HEK293 (cell line): ENCODE measurements at regions not wholly inside any gene's neighbourhood (a gene's known extent, or its start where the extent isn't known, plus 50 kb on each side); places are given as distances from the start of the nearest gene placed in this dataset.

Experiments used
- CTCF ChIP-seq: fragments of 450-650 bp; formaldehyde crosslinking; IDR thresholded peaks from 2 replicates; pipeline ENCODE4 v1.5.1; 2016; ENCODE audit warnings: missing biosample characterization, missing genetic modification characterization
- GLI2 ChIP-seq: fragments of 450-650 bp; formaldehyde crosslinking; IDR thresholded peaks from 2 replicates; pipeline ENCODE4; 2017; ENCODE audit warnings: missing biosample characterization, missing genetic modification characterization, low read depth, borderline replicate concordance
- GLIS1 ChIP-seq: fragments of 450-650 bp; formaldehyde crosslinking; IDR thresholded peaks from 2 replicates; pipeline ENCODE4 v1.5.1; 2016; ENCODE audit warnings: missing biosample characterization, missing genetic modification characterization
- HOXA7 ChIP-seq: sonication (generic); formaldehyde crosslinking; IDR thresholded peaks from 2 replicates; pipeline ENCODE4 v1.8.1; 2022; ENCODE audit warnings: missing genetic modification reagents, borderline replicate concordance
- KLF1 ChIP-seq: fragments of 450-650 bp; formaldehyde crosslinking; IDR thresholded peaks from 2 replicates; pipeline ENCODE4 v1.5.1; 2016; ENCODE audit warnings: missing biosample characterization, missing genetic modification characterization
- KLF16 ChIP-seq: fragments of 450-650 bp; formaldehyde crosslinking; IDR thresholded peaks from 2 replicates; pipeline ENCODE4 v1.5.1; 2017; ENCODE audit warnings: missing biosample characterization, missing genetic modification characterization
- PRDM1 ChIP-seq: fragments of 450-650 bp; formaldehyde crosslinking; IDR thresholded peaks from 2 replicates; pipeline ENCODE4; 2016; ENCODE audit warnings: missing biosample characterization, missing genetic modification characterization
- REPIN1 ChIP-seq: fragments of 450-650 bp; formaldehyde crosslinking; IDR thresholded peaks from 2 replicates; pipeline ENCODE4 v1.5.1; 2017; ENCODE audit warnings: missing biosample characterization, missing genetic modification characterization, low read depth
- SETDB1 ChIP-seq: IDR thresholded peaks from one replicate; pipeline ENCODE4 v1.6.1; 2017; ENCODE audit warnings: mild to moderate bottlenecking, low read length, moderate library complexity, mixed read lengths; ENCODE audit not compliant: insufficient read length
- WT1 ChIP-seq: fragments of 450-650 bp; formaldehyde crosslinking; IDR thresholded peaks from 2 replicates; pipeline ENCODE4 v1.5.1; 2016; ENCODE audit warnings: missing biosample characterization, missing genetic modification characterization
- YY1 ChIP-seq: fragments of 450-650 bp; formaldehyde crosslinking; IDR thresholded peaks from 2 replicates; pipeline ENCODE4 v1.5.1; 2018; ENCODE audit warnings: missing biosample characterization, missing genetic modification characterization
- ZBTB17 ChIP-seq: fragments of 450-650 bp; formaldehyde crosslinking; IDR thresholded peaks from 2 replicates; pipeline ENCODE4 v1.5.1; 2016; ENCODE audit warnings: missing biosample characterization, missing genetic modification characterization
- ZBTB48 ChIP-seq: fragments of 450-650 bp; formaldehyde crosslinking; IDR thresholded peaks from 2 replicates; pipeline ENCODE4 v1.5.1; 2016; ENCODE audit warnings: missing biosample characterization, missing genetic modification characterization
- ZBTB6 ChIP-seq: fragments of 450-650 bp; formaldehyde crosslinking; IDR thresholded peaks from 2 replicates; pipeline ENCODE4 v1.5.1; 2017; ENCODE audit warnings: missing biosample characterization, missing genetic modification characterization
- ZFHX2 ChIP-seq: fragments of 450-650 bp; formaldehyde crosslinking; conservative IDR thresholded peaks from 2 replicates; pipeline ENCODE4 v1.5.1; 2016; ENCODE audit warnings: missing biosample characterization, missing genetic modification characterization
- ZFP41 ChIP-seq: fragments of 450-650 bp; formaldehyde crosslinking; IDR thresholded peaks from 2 replicates; pipeline ENCODE4 v1.5.1; 2016; ENCODE audit warnings: missing biosample characterization, missing genetic modification characterization, borderline replicate concordance
- ZNF10 ChIP-seq: fragments of 450-650 bp; formaldehyde crosslinking; IDR thresholded peaks from 2 replicates; pipeline ENCODE4 v1.5.1; 2017; ENCODE audit warnings: missing biosample characterization, missing genetic modification characterization
- ZNF112 ChIP-seq: fragments of 450-650 bp; formaldehyde crosslinking; IDR thresholded peaks from 2 replicates; pipeline ENCODE4 v1.5.0; 2017; ENCODE audit warnings: missing biosample characterization, missing genetic modification characterization
- ZNF214 ChIP-seq: fragments of 450-650 bp; formaldehyde crosslinking; IDR thresholded peaks from 2 replicates; pipeline ENCODE4 v1.5.1; 2017; ENCODE audit warnings: missing biosample characterization, mild to moderate bottlenecking, missing genetic modification characterization, borderline replicate concordance
- ZNF239 ChIP-seq: fragments of 450-650 bp; formaldehyde crosslinking; IDR thresholded peaks from 2 replicates; pipeline ENCODE4 v1.5.1; 2016; ENCODE audit warnings: missing biosample characterization, missing genetic modification characterization
- ZNF302 ChIP-seq: fragments of 450-650 bp; formaldehyde crosslinking; IDR thresholded peaks from 2 replicates; pipeline ENCODE4 v1.5.1; 2016; ENCODE audit warnings: missing biosample characterization, missing genetic modification characterization, low read depth
- ZNF324 ChIP-seq: fragments of 450-650 bp; formaldehyde crosslinking; IDR thresholded peaks from 2 replicates; pipeline ENCODE4 v1.5.1; 2016; ENCODE audit warnings: missing biosample characterization, missing genetic modification characterization
- ZNF335 ChIP-seq: fragments of 450-650 bp; formaldehyde crosslinking; conservative IDR thresholded peaks from 2 replicates; pipeline ENCODE4 v1.5.1; 2016; ENCODE audit warnings: missing biosample characterization, missing genetic modification characterization
- ZNF398 ChIP-seq: fragments of 450-650 bp; formaldehyde crosslinking; IDR thresholded peaks from 2 replicates; pipeline ENCODE4 v1.5.1; 2017; ENCODE audit warnings: missing biosample characterization, missing genetic modification characterization
- ZNF449 ChIP-seq: fragments of 450-650 bp; formaldehyde crosslinking; IDR thresholded peaks from 2 replicates; pipeline ENCODE4 v1.5.1; 2017; ENCODE audit warnings: missing biosample characterization, mild to moderate bottlenecking, missing genetic modification characterization, moderate library complexity
- ZNF580 ChIP-seq: fragments of 450-650 bp; formaldehyde crosslinking; IDR thresholded peaks from 2 replicates; pipeline ENCODE4 v1.5.1; 2016; ENCODE audit warnings: missing biosample characterization, missing genetic modification characterization
- ZNF596 ChIP-seq: fragments of 450-650 bp; IDR thresholded peaks from 2 replicates; pipeline ENCODE4 v1.5.0; 2018; ENCODE audit warnings: missing biosample characterization, mild to moderate bottlenecking, missing genetic modification characterization, moderate library complexity
- ZNF600 ChIP-seq: fragments of 450-650 bp; formaldehyde crosslinking; IDR thresholded peaks from 2 replicates; pipeline ENCODE4 v1.5.1; 2016; ENCODE audit warnings: missing biosample characterization, missing genetic modification characterization
- ZNF621 ChIP-seq: fragments of 450-650 bp; formaldehyde crosslinking; IDR thresholded peaks from 2 replicates; pipeline ENCODE4 v1.5.1; 2017; ENCODE audit warnings: missing biosample characterization, missing genetic modification characterization
- ZNF624 ChIP-seq: fragments of 450-650 bp; formaldehyde crosslinking; IDR thresholded peaks from 2 replicates; pipeline ENCODE4 v1.5.1; 2017; ENCODE audit warnings: missing biosample characterization, missing genetic modification characterization
- ZNF707 ChIP-seq: fragments of 450-650 bp; formaldehyde crosslinking; IDR thresholded peaks from 2 replicates; pipeline ENCODE4 v1.5.1; 2016; ENCODE audit warnings: missing biosample characterization, missing genetic modification characterization
- ZNF837 ChIP-seq: fragments of 450-650 bp; formaldehyde crosslinking; IDR thresholded peaks from 2 replicates; pipeline ENCODE4 v1.5.1; 2016; ENCODE audit warnings: missing biosample characterization, missing genetic modification characterization
- ZSCAN23 ChIP-seq: fragments of 450-650 bp; formaldehyde crosslinking; IDR thresholded peaks from 2 replicates; pipeline ENCODE4 v1.5.1; 2016; ENCODE audit warnings: missing biosample characterization, missing genetic modification characterization
- ZXDB ChIP-seq: fragments of 450-650 bp; formaldehyde crosslinking; IDR thresholded peaks from 2 replicates; pipeline ENCODE4 v1.5.1; 2016; ENCODE audit warnings: missing biosample characterization, missing genetic modification characterization

- TF ChIP-seq ZNF449 (tag by site-specific recombination): 0 out of 2 replicates have a peak, but pooled peaks have one; percentile 32
- peak; percentile 91 for TF ChIP-seq ZNF335 (tag by site-specific recombination)
- TF ChIP-seq ZNF214: no peak
- no peak for TF ChIP-seq GLI2 (tag by site-specific recombination)
- TF ChIP-seq REPIN1 (tag by site-specific recombination): no peak; the same call in 1 of the 2 replicates
- peak; percentile 50; the same call in 1 of the 2 replicates for TF ChIP-seq ZBTB6 (tag by site-specific recombination)
- no peak for TF ChIP-seq ZNF10 (tag by site-specific recombination)
- TF ChIP-seq ZNF302 (tag by site-specific recombination): 0 out of 2 replicates have a peak, but pooled peaks have one; percentile 31
- TF ChIP-seq SETDB1: no peak
- peak; percentile 73; the same call in 1 of the 2 replicates for TF ChIP-seq ZNF600
- peak; percentile 46; the same call in 1 of the 2 replicates for TF ChIP-seq ZSCAN23 (tag by site-specific recombination)
- TF ChIP-seq ZNF398 (tag by site-specific recombination): peak; percentile 94
- TF ChIP-seq ZFP41 (tag by site-specific recombination): no peak
- no peak for TF ChIP-seq HOXA7 (CRISPR knock-in tag)
- no peak; the same call in 1 of the 2 replicates for TF ChIP-seq ZNF239 (tag by site-specific recombination)
- TF ChIP-seq ZNF112 (tag by site-specific recombination): no peak
- TF ChIP-seq ZBTB48 (tag by site-specific recombination): 0 out of 2 replicates have a peak, but pooled peaks have one; percentile 33
- TF ChIP-seq PRDM1 (tag by site-specific recombination): 0 out of 2 replicates have a peak, but pooled peaks have one; percentile 12
- peak; percentile 47 for TF ChIP-seq WT1 (tag by site-specific recombination)
- TF ChIP-seq ZNF324 (tag by site-specific recombination): peak; percentile 77; the same call in 1 of the 2 replicates
- peak; percentile 93 for TF ChIP-seq ZFHX2 (tag by site-specific recombination)
- peak; percentile 79 for TF ChIP-seq KLF16
- no peak for TF ChIP-seq ZNF707 (tag by site-specific recombination)
- TF ChIP-seq ZBTB17: peak; percentile 28; the same call in 1 of the 2 replicates
- no peak for TF ChIP-seq KLF1 (tag by site-specific recombination)
- peak; percentile 78 for TF ChIP-seq ZNF580 (tag by site-specific recombination)
- TF ChIP-seq ZNF596: peak; percentile 81
- peak; percentile 73 for TF ChIP-seq GLIS1 (tag by site-specific recombination)
- 0 out of 2 replicates have a peak, but pooled peaks have one; percentile 41 for TF ChIP-seq ZNF837 (tag by site-specific recombination)
- TF ChIP-seq YY1 (tag by site-specific recombination): no peak; the same call in 1 of the 2 replicates
- peak; percentile 72 for TF ChIP-seq ZXDB
- no peak for TF ChIP-seq ZNF621
- TF ChIP-seq CTCF: 0 out of 2 replicates have a peak, but pooled peaks have one; percentile 28
- no peak for TF ChIP-seq ZNF624 (tag by site-specific recombination)
These were observed 386.8 kb downstream of the BCAT1 start (continued) for GRCh38 chr12:24561882-24562770.
